ENCODE measurements at regions not wholly inside any gene's neighbourhood (a gene's known extent, or its start where the extent isn't known, plus 50 kb on each side); places are given as distances from the start of the nearest gene placed in this dataset.

DNA sequence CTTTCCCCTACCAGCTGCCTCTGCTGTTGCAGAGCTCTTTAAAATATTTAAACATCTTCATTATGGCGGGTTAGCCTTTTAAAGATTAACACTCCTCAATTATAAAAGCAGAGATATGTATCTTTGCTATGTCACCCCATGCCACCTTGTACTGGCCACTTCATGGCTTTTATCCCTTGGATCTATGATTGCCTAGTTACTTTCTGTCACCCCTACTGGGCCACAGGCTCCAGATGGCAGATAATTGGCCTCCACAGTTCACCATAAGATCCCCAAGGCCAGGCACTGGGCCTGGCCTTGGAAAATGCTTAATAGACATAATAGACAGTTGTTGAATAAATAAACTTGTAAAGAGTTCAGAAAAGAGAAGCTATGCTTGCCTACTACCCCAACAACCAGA is 142.0 kb upstream of the SHB start:
- no peak for TF ChIP-seq POLR2A (IDR thresholded peaks at IDR 0.05)
- TF ChIP-seq, protein P1, sequence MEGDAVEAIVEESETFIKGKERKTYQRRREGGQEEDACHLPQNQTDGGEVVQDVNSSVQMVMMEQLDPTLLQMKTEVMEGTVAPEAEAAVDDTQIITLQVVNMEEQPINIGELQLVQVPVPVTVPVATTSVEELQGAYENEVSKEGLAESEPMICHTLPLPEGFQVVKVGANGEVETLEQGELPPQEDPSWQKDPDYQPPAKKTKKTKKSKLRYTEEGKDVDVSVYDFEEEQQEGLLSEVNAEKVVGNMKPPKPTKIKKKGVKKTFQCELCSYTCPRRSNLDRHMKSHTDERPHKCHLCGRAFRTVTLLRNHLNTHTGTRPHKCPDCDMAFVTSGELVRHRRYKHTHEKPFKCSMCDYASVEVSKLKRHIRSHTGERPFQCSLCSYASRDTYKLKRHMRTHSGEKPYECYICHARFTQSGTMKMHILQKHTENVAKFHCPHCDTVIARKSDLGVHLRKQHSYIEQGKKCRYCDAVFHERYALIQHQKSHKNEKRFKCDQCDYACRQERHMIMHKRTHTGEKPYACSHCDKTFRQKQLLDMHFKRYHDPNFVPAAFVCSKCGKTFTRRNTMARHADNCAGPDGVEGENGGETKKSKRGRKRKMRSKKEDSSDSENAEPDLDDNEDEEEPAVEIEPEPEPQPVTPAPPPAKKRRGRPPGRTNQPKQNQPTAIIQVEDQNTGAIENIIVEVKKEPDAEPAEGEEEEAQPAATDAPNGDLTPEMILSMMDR (IDR thresholded peaks at IDR 0.05 in 8 of 11, conservative IDR thresholded peaks at IDR 0.05 in 3 of 11): no peak
- TF ChIP-seq POLR2AphosphoS5 (IDR thresholded peaks at IDR 0.05): no peak

All from spleen (tissue), 7 donors.